HG02623 (cell line): ENCODE measurements at regions not wholly inside any gene's neighbourhood (a gene's known extent, or its start where the extent isn't known, plus 50 kb on each side); places are given as distances from the start of the nearest gene placed in this dataset.

Experiments
- ATAC-seq: cut with Tn5 transposase; IDR thresholded peaks from one replicate; pipeline ENCODE4 v1.9.1; 2021; ENCODE audit warnings: moderate library complexity; ENCODE audit not compliant: unreplicated experiment

DNA sequence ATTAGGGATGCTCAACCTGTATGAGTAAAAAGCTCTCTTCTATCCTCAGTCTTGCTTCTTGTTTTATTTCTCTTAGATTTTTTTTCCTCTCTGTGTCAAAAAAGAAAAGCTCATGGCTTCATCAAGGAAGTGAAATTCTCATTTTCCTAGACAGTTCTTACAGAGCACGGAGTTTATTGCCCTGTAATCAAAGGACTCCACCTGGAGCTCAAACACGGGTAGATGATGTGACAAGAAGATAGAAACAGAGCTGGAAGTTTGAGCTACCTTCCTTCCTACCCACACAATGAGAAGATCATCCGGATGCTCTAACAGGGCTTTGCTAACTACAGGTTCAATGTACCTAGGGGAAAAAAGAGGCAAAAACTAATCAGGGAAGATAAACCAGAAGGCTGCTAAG is 564.8 kb downstream of the MED13L start:
- ATAC-seq = no peak

- no peak for ATAC-seq
Observed at GRCh38 chr12:115710104-115710564, 567.4 kb downstream of the MED13L start.

- no peak for ATAC-seq
Observed at GRCh38 chr12:115709540-115710011, 567.9 kb downstream of the MED13L start.

- no peak for ATAC-seq
Observed at GRCh38 chr12:115708801-115709200, 568.7 kb downstream of the MED13L start.

- ATAC-seq = no peak
Observed at GRCh38 chr12:115700896-115701465, 576.5 kb downstream of the MED13L start.

DNA sequence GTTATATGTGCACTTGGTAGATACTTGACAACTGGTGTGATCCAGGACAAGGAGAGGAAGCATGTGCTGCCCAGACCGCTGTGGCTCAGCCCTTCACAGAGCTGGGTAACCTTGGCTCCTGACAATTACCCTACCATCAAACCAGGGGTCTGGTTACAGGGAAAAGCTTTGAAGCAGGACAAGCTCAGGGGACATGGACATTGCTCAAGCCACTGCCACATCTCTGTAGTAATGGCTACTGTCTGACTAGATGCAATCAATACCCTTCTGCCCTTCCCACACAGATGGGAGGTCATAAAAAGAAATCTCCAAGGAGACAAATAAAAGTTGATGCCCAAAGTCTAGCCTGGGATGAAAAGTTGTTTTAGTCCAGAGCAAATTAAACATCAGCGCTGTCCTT is 577.4 kb downstream of the MED13L start:
- no peak for ATAC-seq

GRCh38 chr12:115698257-115698656 is 579.2 kb downstream of the MED13L start:
- no peak for ATAC-seq

DNA sequence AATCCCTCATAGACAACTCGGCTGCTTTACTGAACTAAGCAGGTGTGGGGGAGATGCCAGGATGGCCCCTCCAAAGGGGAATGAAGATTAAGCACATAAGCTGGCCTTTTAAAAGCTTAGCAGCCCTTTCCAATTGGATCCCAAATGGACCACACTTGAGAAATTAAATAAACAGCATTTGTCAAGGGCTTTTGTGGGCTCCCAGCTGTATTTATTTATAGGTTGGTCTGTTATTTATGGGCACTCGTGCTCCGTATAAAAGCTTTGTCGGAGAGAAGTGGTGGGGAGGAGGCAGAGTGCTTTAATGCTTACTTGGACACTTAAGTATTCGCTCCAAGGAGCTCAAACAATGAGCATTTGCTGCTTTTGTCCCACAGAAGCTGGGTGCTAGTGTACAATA is 580.2 kb downstream of the MED13L start:
- no peak for ATAC-seq

DNA sequence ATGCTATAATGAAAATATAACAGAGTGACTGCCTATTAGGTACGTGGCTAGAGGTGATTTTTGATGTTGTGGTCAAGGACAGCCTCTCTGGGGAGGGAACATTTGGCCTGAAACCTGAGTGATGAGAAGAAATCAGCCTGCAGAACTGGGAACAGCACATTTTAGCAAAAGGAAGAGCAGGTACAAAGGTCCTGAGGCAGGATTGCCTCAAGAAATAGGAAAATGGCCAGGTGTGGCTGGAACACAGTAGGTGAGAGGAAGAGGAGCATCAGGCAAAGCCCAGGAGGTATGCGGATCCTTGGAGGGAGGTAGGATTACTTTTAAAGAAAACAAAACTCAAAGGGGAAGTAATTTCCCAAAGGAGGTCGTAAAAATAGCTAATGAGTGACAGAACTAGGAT is 582.9 kb downstream of the MED13L start:
- no peak for ATAC-seq

- ATAC-seq = no peak
Observed at GRCh38 chr12:115693970-115694369, 583.5 kb downstream of the MED13L start.

DNA sequence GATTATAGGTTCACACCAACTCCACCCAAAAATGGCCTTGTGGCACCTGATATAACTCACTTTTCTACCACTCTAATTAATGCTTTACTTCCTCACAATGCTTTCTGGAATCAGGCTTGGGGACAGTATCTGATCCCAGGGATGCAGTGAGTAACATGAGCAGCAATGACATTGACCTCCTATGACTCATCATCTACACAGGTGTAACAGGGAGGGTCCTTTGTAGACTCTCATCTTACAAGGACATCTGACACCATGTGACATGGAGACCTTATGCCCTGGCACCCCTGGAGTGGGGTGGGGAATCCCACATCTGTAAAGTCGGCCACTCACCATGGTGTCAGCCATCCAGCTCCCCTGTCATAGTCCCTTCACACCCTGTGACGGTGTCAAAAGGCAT is 586.4 kb downstream of the MED13L start:
- no peak for ATAC-seq

GRCh38 chr12:115687094-115687493 is 590.4 kb downstream of the MED13L start:
- ATAC-seq = no peak

- no peak for ATAC-seq
Observed at GRCh38 chr12:115683240-115683780, 594.2 kb downstream of the MED13L start.

- no peak for ATAC-seq
Observed at GRCh38 chr12:115680967-115681366, 596.5 kb downstream of the MED13L start.

DNA sequence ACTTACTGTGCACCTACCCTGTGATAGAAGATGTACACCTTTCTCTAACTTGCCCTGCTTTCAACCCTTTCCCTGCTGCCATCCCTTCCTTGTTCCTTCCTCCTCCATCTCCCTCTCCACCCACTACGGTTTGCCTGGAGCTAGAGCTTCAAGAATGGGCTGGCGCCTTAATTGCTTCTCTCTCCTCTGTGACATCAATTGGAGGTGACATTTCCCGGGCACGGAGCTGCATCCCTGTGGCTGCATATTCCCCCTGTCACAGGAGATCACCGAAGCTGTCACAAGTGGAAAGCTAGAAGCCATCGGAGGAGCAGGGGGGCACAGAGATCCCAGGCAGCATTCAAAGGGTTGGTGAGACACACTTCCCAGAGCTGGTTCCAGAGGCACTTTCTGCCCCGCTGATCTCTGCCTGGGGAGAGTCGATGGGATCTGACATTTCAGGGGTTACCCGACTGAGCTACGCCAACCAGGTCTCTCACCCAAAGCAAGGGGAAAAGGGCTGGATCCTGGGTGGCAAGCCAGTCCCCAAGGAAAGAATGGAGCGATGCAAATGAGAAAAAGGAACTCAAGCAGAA is 604.9 kb downstream of the MED13L start:
- no peak for ATAC-seq

- ATAC-seq = no peak
Observed at GRCh38 chr12:115672086-115672485, 605.4 kb downstream of the MED13L start.

DNA sequence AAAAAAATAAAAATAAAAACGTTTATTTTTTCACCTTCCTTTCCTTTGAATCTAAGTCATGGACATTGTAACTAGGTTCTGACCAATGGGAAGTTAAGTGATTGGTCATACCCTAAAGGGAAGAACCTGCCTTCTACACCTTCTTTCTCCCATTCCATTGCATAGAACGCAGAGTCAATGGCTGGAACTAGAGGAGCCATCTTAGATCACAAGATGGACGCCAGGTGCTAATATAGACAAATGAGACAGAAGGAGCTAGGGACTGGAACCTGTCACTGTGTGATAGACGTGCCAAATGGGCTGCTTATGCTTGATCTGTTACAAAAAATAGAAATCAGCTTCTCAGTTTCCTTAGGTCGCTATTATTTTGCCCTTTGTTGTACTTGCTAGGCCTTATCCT is 606.6 kb downstream of the MED13L start:
- no peak for ATAC-seq

- ATAC-seq = no peak
Observed at GRCh38 chr12:115667116-115667515, 610.4 kb downstream of the MED13L start.

GRCh38 chr12:115666168-115666567 is 611.3 kb downstream of the MED13L start:
- ATAC-seq = no peak

- no peak for ATAC-seq
Observed at GRCh38 chr12:115661112-115661511, 616.4 kb downstream of the MED13L start.

- no peak for ATAC-seq
Observed at GRCh38 chr12:115660211-115660805, 617.2 kb downstream of the MED13L start.

DNA sequence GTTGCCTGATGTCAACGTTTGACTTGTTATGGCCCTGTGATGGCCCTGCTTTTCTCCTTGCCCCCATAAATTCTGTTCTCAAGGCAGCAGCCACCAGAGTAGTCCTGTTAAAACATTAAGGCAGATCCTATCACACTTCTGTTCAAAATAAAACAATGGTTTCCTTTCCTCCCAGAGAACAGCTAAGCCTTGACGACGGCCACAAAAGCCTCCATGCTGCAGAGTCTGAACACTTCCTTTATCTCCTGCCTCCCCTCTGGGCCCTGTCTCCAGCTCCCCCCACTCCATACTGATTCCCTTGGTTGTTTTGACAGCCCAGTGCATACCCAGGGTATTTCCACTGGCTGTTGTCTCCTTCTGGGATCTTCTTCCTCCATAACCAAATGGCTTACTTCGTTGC is 618.1 kb downstream of the MED13L start:
- ATAC-seq = no peak
